T-helper 1 cell treated with Interleukin-12 subunit alpha and Interleukin-12 subunit beta and Interleukin-4 antibody, amounts not matched to agents 30 μg/mL and 1 μg/mL, for 36 hours (primary cell): ENCODE measurements at regions not wholly inside any gene's neighbourhood (a gene's known extent, or its start where the extent isn't known, plus 50 kb on each side); places are given as distances from the start of the nearest gene placed in this dataset.

Experiments
- H3K27ac Mint-ChIP-seq: one replicate; pipeline ENCODE4 v1.8.0; 2021; ENCODE audit warnings: mild to moderate bottlenecking, mixed read lengths
- H3K27me3 Mint-ChIP-seq: one replicate; pipeline ENCODE4 v1.8.0; 2021; ENCODE audit warnings: low read depth, mixed read lengths
- H3K36me3 Mint-ChIP-seq: one replicate; pipeline ENCODE4 v1.8.0; 2021; ENCODE audit warnings: low read depth, mixed read lengths
- H3K4me1 Mint-ChIP-seq: one replicate; pipeline ENCODE4 v1.8.0; 2021; ENCODE audit warnings: low read depth, mixed read lengths
- H3K4me3 Mint-ChIP-seq: one replicate; pipeline ENCODE4 v1.8.0; 2021; ENCODE audit warnings: mild to moderate bottlenecking, moderate library complexity, mixed read lengths
- H3K9me3 Mint-ChIP-seq: one replicate; pipeline ENCODE4 v1.8.0; 2021; ENCODE audit warnings: mixed read lengths

GRCh38 chr2:103734911-103735310 is 973.1 kb downstream of the TMEM182 start:
- Mint-ChIP-seq H3K4me3 (no peak overlapping the region), H3K27ac (no peak overlapping the region), H3K9me3 (peaks cover 30% of the 10 kb centered on the region), H3K27me3 (no peaks in the 10 kb centered on the region), H3K36me3 (no peaks in the 10 kb centered on the region), H3K4me1 (no peaks in the 10 kb centered on the region)

GRCh38 chr2:103738108-103738507 is 976.3 kb downstream of the TMEM182 start:
- peaks cover 13% of the 10 kb centered on the region for H3K9me3 Mint-ChIP-seq
- no peak overlapping the region for H3K4me3 Mint-ChIP-seq
- H3K36me3 Mint-ChIP-seq, result no peaks in the 10 kb centered on the region
- H3K27me3 Mint-ChIP-seq, result no peaks in the 10 kb centered on the region
- H3K4me1 Mint-ChIP-seq, result no peaks in the 10 kb centered on the region
- H3K27ac Mint-ChIP-seq, result no peak overlapping the region

- H3K27me3 Mint-ChIP-seq, result no peaks in the 10 kb centered on the region
- no peaks in the 10 kb centered on the region for H3K36me3 Mint-ChIP-seq
- peaks cover 10% of the 10 kb centered on the region for H3K9me3 Mint-ChIP-seq
- no peaks in the 10 kb centered on the region for H3K4me1 Mint-ChIP-seq
- H3K4me3 Mint-ChIP-seq, result no peak overlapping the region
- H3K27ac Mint-ChIP-seq, result no peak overlapping the region
Observed at GRCh38 chr2:103738606-103739005, 976.8 kb downstream of the TMEM182 start.

- no peak overlapping the region for H3K4me3 Mint-ChIP-seq
- no peaks in the 10 kb centered on the region for H3K36me3 Mint-ChIP-seq
- no peaks in the 10 kb centered on the region for H3K4me1 Mint-ChIP-seq
- H3K27ac Mint-ChIP-seq, result no peak overlapping the region
- peaks cover 10% of the 10 kb centered on the region for H3K9me3 Mint-ChIP-seq
- H3K27me3 Mint-ChIP-seq, result no peaks in the 10 kb centered on the region
Observed at GRCh38 chr2:103739186-103739585, 977.4 kb downstream of the TMEM182 start.

GRCh38 chr2:103739921-103740320 is 978.1 kb downstream of the TMEM182 start:
- Mint-ChIP-seq H3K36me3 (no peaks in the 10 kb centered on the region), H3K27me3 (no peaks in the 10 kb centered on the region), H3K9me3 (peaks cover 6% of the 10 kb centered on the region), H3K4me1 (no peaks in the 10 kb centered on the region), H3K27ac (no peak overlapping the region), H3K4me3 (no peak overlapping the region)

GRCh38 chr2:103740631-103741030 is 978.8 kb downstream of the TMEM182 start:
- H3K36me3 Mint-ChIP-seq, result no peaks in the 10 kb centered on the region
- H3K4me1 Mint-ChIP-seq, result no peaks in the 10 kb centered on the region
- no peaks in the 10 kb centered on the region for H3K27me3 Mint-ChIP-seq
- H3K4me3 Mint-ChIP-seq, result no peak overlapping the region
- peaks cover 6% of the 10 kb centered on the region for H3K9me3 Mint-ChIP-seq
- no peak overlapping the region for H3K27ac Mint-ChIP-seq

GRCh38 chr2:103743195-103743594 is 981.4 kb downstream of the TMEM182 start:
- peaks cover 6% of the 10 kb centered on the region for H3K9me3 Mint-ChIP-seq
- no peak overlapping the region for H3K4me3 Mint-ChIP-seq
- H3K4me1 Mint-ChIP-seq, result no peaks in the 10 kb centered on the region

GRCh38 chr2:103754530-103754929 is 992.7 kb downstream of the TMEM182 start:
- no peak overlapping the region for H3K27ac Mint-ChIP-seq
- H3K27me3 Mint-ChIP-seq, result no peaks in the 10 kb centered on the region
- no peaks in the 10 kb centered on the region for H3K9me3 Mint-ChIP-seq
- H3K36me3 Mint-ChIP-seq, result no peaks in the 10 kb centered on the region
- H3K4me3 Mint-ChIP-seq, result no peak overlapping the region
- no peaks in the 10 kb centered on the region for H3K4me1 Mint-ChIP-seq

More at GRCh38 chr2:103743195-103743594, 981.4 kb downstream of the TMEM182 start:
- Mint-ChIP-seq H3K36me3 (no peaks in the 10 kb centered on the region), H3K27ac (no peak overlapping the region), H3K27me3 (no peaks in the 10 kb centered on the region)

GRCh38 chr2:103773884-103774283 is 1012.1 kb downstream of the TMEM182 start:
- Mint-ChIP-seq H3K27ac (no peak overlapping the region), H3K36me3 (no peaks in the 10 kb centered on the region), H3K4me3 (no peak overlapping the region), H3K9me3 (peaks cover 10% of the 10 kb centered on the region), H3K4me1 (no peaks in the 10 kb centered on the region), H3K27me3 (no peaks in the 10 kb centered on the region)

- Mint-ChIP-seq H3K27ac (no peak overlapping the region), H3K4me1 (no peaks in the 10 kb centered on the region), H3K27me3 (no peaks in the 10 kb centered on the region), H3K36me3 (no peaks in the 10 kb centered on the region), H3K9me3 (peaks cover 5% of the 10 kb centered on the region), H3K4me3 (no peak overlapping the region)
Observed at GRCh38 chr2:103780088-103780702, 1018.4 kb downstream of the TMEM182 start.

- H3K4me1 Mint-ChIP-seq, result no peaks in the 10 kb centered on the region
- H3K27ac Mint-ChIP-seq, result no peak overlapping the region
- no peaks in the 10 kb centered on the region for H3K36me3 Mint-ChIP-seq
- no peaks in the 10 kb centered on the region for H3K9me3 Mint-ChIP-seq
- no peaks in the 10 kb centered on the region for H3K27me3 Mint-ChIP-seq
- H3K4me3 Mint-ChIP-seq, result no peak overlapping the region
Observed at GRCh38 chr2:103781313-103781712, 1019.5 kb downstream of the TMEM182 start.

GRCh38 chr2:103784261-103784660 is 1022.4 kb downstream of the TMEM182 start:
- Mint-ChIP-seq H3K4me1 (no peaks in the 10 kb centered on the region), H3K27me3 (no peaks in the 10 kb centered on the region), H3K27ac (no peak overlapping the region), H3K4me3 (no peak overlapping the region), H3K9me3 (no peaks in the 10 kb centered on the region), H3K36me3 (no peaks in the 10 kb centered on the region)

- H3K4me3 Mint-ChIP-seq, result no peak overlapping the region
- no peak overlapping the region for H3K27ac Mint-ChIP-seq
- no peaks in the 10 kb centered on the region for H3K27me3 Mint-ChIP-seq
- H3K4me1 Mint-ChIP-seq, result no peaks in the 10 kb centered on the region
- no peaks in the 10 kb centered on the region for H3K36me3 Mint-ChIP-seq
- H3K9me3 Mint-ChIP-seq, result no peaks in the 10 kb centered on the region
Observed at GRCh38 chr2:103785432-103785831, 1023.6 kb downstream of the TMEM182 start.

GRCh38 chr2:103785956-103786355 is 1024.1 kb downstream of the TMEM182 start:
- no peaks in the 10 kb centered on the region for H3K9me3 Mint-ChIP-seq
- no peak overlapping the region for H3K4me3 Mint-ChIP-seq
- no peaks in the 10 kb centered on the region for H3K36me3 Mint-ChIP-seq
- no peaks in the 10 kb centered on the region for H3K27me3 Mint-ChIP-seq
- H3K4me1 Mint-ChIP-seq, result no peaks in the 10 kb centered on the region
- no peak overlapping the region for H3K27ac Mint-ChIP-seq

- no peaks in the 10 kb centered on the region for H3K9me3 Mint-ChIP-seq
- H3K27me3 Mint-ChIP-seq, result no peaks in the 10 kb centered on the region
- no peaks in the 10 kb centered on the region for H3K36me3 Mint-ChIP-seq
- no peak overlapping the region for H3K4me3 Mint-ChIP-seq
- no peaks in the 10 kb centered on the region for H3K4me1 Mint-ChIP-seq
- no peak overlapping the region for H3K27ac Mint-ChIP-seq
Observed at GRCh38 chr2:103788389-103788788, 1026.6 kb downstream of the TMEM182 start.

GRCh38 chr2:103788951-103789350 is 1027.1 kb downstream of the TMEM182 start:
- Mint-ChIP-seq H3K9me3 (no peaks in the 10 kb centered on the region), H3K4me3 (no peak overlapping the region), H3K27ac (no peak overlapping the region), H3K27me3 (no peaks in the 10 kb centered on the region), H3K36me3 (no peaks in the 10 kb centered on the region), H3K4me1 (no peaks in the 10 kb centered on the region)
